ENCODE measurements at regions not wholly inside any gene's neighbourhood (a gene's known extent, or its start where the extent isn't known, plus 50 kb on each side); places are given as distances from the start of the nearest gene placed in this dataset.

- ChIA-PET POLR2A (no interaction called here), CTCF (ENCODE audit: low intra/inter-chr PET ratio, low total read pairs) (no interaction called here)
- Histone ChIP-seq H3K79me2 (ENCODE audit: insufficient read depth, low read length) (no peaks in the 10 kb centered on the region), H3K4me3 (replicated peaks in 1 of 3; ENCODE audit: insufficient read depth in 1 of 3, low read depth in 2 of 3, low read length in 3 of 3) (no peak overlapping the region), H3K4me2 (ENCODE audit: low read depth, low read length) (no peak overlapping the region), H4K20me1 (ENCODE audit: insufficient read depth, low read length) (no peaks in the 10 kb centered on the region), H3K4me1 (ENCODE audit: insufficient read depth, low read length) (no peaks in the 10 kb centered on the region), H3K9ac (ENCODE audit: insufficient read depth, low read depth, low read length) (no peak overlapping the region), H2AFZ (ENCODE audit: low read length) (no peak overlapping the region), H3K27me3 (ENCODE audit: control insufficient read depth in 1 of 2, insufficient read depth in 2 of 2, low read length in 2 of 2) (no peaks in the 10 kb centered on the region), H3K9me3 (ENCODE audit: low read length) (no peaks in the 10 kb centered on the region), H3K36me3 (replicated peaks in 1 of 2; ENCODE audit: control insufficient read depth in 1 of 2, insufficient read depth in 2 of 2, low read length in 2 of 2) (no peaks in the 10 kb centered on the region), H3K27ac (ENCODE audit: extremely low read length, insufficient read depth, low read length) (no peak overlapping the region)
- DNase-seq (ENCODE audit: low spot score) (no peak), ATAC-seq (no peak), FAIRE-seq (no peak)
- 4% methylated on average over 7 of the region's 7 CpGs for WGBS (ENCODE audit: low lambda C conversion rate)
- TF ChIP-seq ZNF75D (CRISPR knock-in tag; IDR thresholded peaks at IDR 0.05; ENCODE audit: borderline replicate concordance) = no peak
- no peak for TF ChIP-seq KLF16 (CRISPR knock-in tag; IDR thresholded peaks at IDR 0.05)
- no peak for TF ChIP-seq KDM3A (CRISPR knock-in tag; IDR thresholded peaks at IDR 0.05; ENCODE audit: low read depth)
- TF ChIP-seq ZBTB34 (CRISPR knock-in tag; IDR thresholded peaks at IDR 0.05) = no peak
- TF ChIP-seq SALL1 (CRISPR knock-in tag; IDR thresholded peaks at IDR 0.05) = no peak
- TF ChIP-seq TEAD2 (CRISPR knock-in tag; IDR thresholded peaks at IDR 0.05) = no peak
- TF ChIP-seq ZNF577 (CRISPR knock-in tag; IDR thresholded peaks at IDR 0.05; ENCODE audit: borderline replicate concordance, low read depth) = no peak
- no peak for TF ChIP-seq ZBTB1 (CRISPR knock-in tag; IDR thresholded peaks at IDR 0.05; ENCODE audit: borderline replicate concordance)
- TF ChIP-seq ZBTB8A (CRISPR knock-in tag; IDR thresholded peaks at IDR 0.05; ENCODE audit: borderline replicate concordance, low read depth) = no peak
- TF ChIP-seq RARA (CRISPR knock-in tag; IDR thresholded peaks at IDR 0.05) = no peak
- TF ChIP-seq NR2C2 (CRISPR knock-in tag; IDR thresholded peaks at IDR 0.05; ENCODE audit: borderline replicate concordance) = no peak
- no peak for TF ChIP-seq NAIF1 (CRISPR knock-in tag; IDR thresholded peaks at IDR 0.05; ENCODE audit: borderline replicate concordance)
- TF ChIP-seq, protein P1, sequence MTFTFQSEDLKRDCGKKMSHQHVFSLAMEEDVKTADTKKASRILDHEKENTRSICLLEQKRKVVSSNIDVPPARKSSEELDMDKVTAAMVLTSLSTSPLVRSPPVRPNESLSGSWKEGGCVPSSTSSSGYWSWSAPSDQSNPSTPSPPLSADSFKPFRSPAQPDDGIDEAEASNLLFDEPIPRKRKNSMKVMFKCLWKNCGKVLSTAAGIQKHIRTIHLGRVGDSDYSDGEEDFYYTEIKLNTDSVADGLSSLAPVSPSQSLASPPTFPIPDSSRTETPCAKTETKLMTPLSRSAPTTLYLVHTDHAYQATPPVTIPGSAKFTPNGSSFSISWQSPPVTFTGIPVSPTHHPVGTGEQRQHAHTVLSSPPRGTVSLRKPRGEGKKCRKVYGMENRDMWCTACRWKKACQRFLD (CRISPR knock-in tag; IDR thresholded peaks at IDR 0.05; ENCODE audit: borderline replicate concordance) = no peak
- TF ChIP-seq, protein P2, sequence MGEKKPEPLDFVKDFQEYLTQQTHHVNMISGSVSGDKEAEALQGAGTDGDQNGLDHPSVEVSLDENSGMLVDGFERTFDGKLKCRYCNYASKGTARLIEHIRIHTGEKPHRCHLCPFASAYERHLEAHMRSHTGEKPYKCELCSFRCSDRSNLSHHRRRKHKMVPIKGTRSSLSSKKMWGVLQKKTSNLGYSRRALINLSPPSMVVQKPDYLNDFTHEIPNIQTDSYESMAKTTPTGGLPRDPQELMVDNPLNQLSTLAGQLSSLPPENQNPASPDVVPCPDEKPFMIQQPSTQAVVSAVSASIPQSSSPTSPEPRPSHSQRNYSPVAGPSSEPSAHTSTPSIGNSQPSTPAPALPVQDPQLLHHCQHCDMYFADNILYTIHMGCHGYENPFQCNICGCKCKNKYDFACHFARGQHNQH (CRISPR knock-in tag; IDR thresholded peaks at IDR 0.05) = no peak
- TF ChIP-seq ARID2 (CRISPR knock-in tag; IDR thresholded peaks at IDR 0.05; ENCODE audit: borderline replicate concordance) = no peak
- TF ChIP-seq ZNF484 (CRISPR knock-in tag; IDR thresholded peaks at IDR 0.05; ENCODE audit: borderline replicate concordance, low read depth) = no peak
- no peak for TF ChIP-seq ZNF333 (CRISPR knock-in tag; IDR thresholded peaks at IDR 0.05; ENCODE audit: borderline replicate concordance)
- in situ Hi-C loops (cut with HindIII; ENCODE audit: extremely low pct_ligation_motif_present, low pct_unique_long_range_greater_than_20kb) (no loop called here), intact Hi-C loops (cut with micrococcal nuclease; ENCODE audit: unreplicated experiment) (no loop called here)
- BruUV-seq (replicated peaks) = no TSS peak
Observed at GRCh38 chr11:26860091-26860780, 133.7 kb upstream of the FIBIN start.

All from HepG2 (cell line).